Progenitor cell of endocrine pancreas (in vitro differentiated cells): ENCODE measurements at regions not wholly inside any gene's neighbourhood (a gene's known extent, or its start where the extent isn't known, plus 50 kb on each side); places are given as distances from the start of the nearest gene placed in this dataset.

Experiments used
- DNase-seq: peaks from one replicate; pipeline ENCODE4 v3.0.0; 2021; ENCODE audit warnings: low spot score; ENCODE audit not compliant: unreplicated experiment
- H3K27ac Mint-ChIP-seq: 2 replicates; pipeline ENCODE4 v1.8.0; 2021; ENCODE audit warnings: mild to moderate bottlenecking, moderate library complexity, mixed read lengths
- H3K27me3 Mint-ChIP-seq: 2 replicates; pipeline ENCODE4 v1.8.0; 2021; ENCODE audit warnings: mixed read lengths
- H3K36me3 Mint-ChIP-seq: 2 replicates; pipeline ENCODE4 v1.8.0; 2022; ENCODE audit warnings: mixed read lengths; ENCODE audit not compliant: insufficient read depth
- H3K4me1 Mint-ChIP-seq: 2 replicates; pipeline ENCODE4 v1.8.0; 2021; ENCODE audit warnings: low read depth, mixed read lengths
- H3K4me3 Mint-ChIP-seq: 2 replicates; pipeline ENCODE4 v1.8.0; 2021; ENCODE audit warnings: low read depth, mild to moderate bottlenecking, moderate library complexity, mixed read lengths
- H3K9me3 Mint-ChIP-seq: 2 replicates; pipeline ENCODE4 v1.8.0; 2021; ENCODE audit warnings: low read depth, mixed read lengths
- CTCF ChIP-seq: fragments of 200-600 bp; sonication (generic); IDR thresholded peaks from one replicate; pipeline ENCODE4 v1.5.0; 2021; ENCODE audit warnings: antibody characterized with exemption, mild to moderate bottlenecking; ENCODE audit not compliant: unreplicated experiment

DNA sequence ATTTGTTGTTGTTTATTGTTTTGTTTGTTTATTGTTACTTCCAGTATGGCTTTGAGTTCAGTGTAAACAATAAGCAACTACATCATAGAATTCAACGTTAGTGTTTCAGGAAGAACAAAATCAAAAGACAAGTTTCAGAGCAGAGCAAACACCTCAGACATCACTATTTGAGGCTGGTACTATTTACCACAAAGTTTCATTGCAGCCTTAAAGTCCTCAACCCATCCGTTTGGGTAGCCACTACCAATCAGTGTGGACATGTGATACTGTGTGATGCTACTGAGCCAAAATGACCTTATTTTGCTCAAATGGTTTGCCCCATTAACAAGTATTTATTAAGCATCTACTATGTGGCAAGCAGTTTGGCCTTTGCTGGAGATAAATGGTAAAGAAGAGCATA, 458.5 kb upstream of the PTGER4 start:
- Mint-ChIP-seq H3K9me3 (peaks cover 9% of the 10 kb centered on the region), H3K36me3 (no peaks in the 10 kb centered on the region), H3K4me1 (no peaks in the 10 kb centered on the region), H3K4me3 (no peak overlapping the region), H3K27me3 (no peaks in the 10 kb centered on the region), H3K27ac (no peak overlapping the region)
- TF ChIP-seq CTCF = no peak
- DNase-seq = no peak

DNA sequence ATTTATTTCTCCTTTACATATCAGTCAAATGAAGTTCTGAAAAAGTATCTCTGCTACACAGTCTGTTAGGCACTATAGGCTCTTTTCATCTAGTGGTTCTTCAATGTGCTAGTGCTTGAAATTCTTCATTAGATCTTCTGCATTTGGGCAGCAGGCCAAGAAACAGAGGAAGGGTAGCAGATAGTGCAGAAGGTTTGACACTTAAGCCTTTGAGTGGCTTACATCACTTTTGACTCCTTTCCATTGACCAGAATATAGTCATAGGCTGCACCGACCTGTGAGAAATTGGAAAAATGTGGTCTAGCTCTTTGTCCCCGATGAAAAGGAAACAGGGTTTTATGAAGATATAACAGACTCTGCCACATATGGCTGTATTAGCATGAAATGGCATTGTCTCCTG, 459.5 kb upstream of the PTGER4 start:
- Mint-ChIP-seq H3K9me3 (peaks cover 9% of the 10 kb centered on the region), H3K4me3 (no peak overlapping the region), H3K27me3 (no peaks in the 10 kb centered on the region), H3K36me3 (no peaks in the 10 kb centered on the region), H3K4me1 (no peaks in the 10 kb centered on the region), H3K27ac (no peak overlapping the region)
- TF ChIP-seq CTCF = no peak
- DNase-seq = no peak

DNA sequence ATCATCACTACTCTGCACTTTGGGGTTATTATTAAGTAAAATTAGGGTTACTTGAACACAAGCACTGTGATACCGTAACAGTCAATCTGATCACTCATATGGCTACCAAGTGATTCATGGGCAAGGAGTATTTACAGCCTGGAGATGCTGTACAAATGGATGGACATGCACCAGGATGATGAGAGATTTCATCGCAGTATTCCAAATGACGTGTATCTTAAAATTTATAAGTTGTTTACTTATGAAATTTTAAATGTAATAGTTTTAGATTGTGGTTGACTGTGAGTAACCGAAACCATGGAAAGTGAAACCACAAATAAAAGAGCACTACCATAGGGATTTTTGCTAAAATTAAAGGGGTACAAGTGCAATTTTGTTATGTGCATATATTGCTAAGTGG, 462.2 kb upstream of the PTGER4 start:
- Mint-ChIP-seq H3K27ac (no peak overlapping the region), H3K4me3 (no peak overlapping the region), H3K36me3 (no peaks in the 10 kb centered on the region), H3K27me3 (no peaks in the 10 kb centered on the region), H3K4me1 (peaks cover 7% of the 10 kb centered on the region), H3K9me3 (peaks cover 9% of the 10 kb centered on the region)
- DNase-seq = no peak
- no peak for TF ChIP-seq CTCF

DNA sequence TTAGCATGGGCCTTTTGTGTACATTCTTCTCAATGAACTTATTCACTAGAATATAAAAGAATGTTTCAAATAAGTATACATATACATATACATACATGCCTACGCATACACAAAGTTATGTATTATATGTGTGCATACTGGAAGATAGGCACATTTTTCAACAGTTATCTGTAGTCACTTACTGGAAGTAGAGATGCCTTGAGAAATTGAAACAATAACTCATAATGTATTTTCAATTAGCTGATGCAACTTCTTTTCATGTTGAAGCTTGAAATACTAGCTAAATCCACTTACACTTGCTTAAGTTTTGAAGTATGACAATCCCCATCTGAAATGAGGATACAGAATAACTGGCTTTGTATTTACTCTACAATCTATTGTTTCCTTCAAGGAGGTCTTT, 469.0 kb upstream of the PTGER4 start:
- Mint-ChIP-seq H3K27ac (no peak overlapping the region), H3K27me3 (no peaks in the 10 kb centered on the region), H3K4me3 (no peak overlapping the region), H3K36me3 (no peaks in the 10 kb centered on the region), H3K4me1 (peaks cover 7% of the 10 kb centered on the region), H3K9me3 (no peaks in the 10 kb centered on the region)
- no peak for DNase-seq
- no peak for TF ChIP-seq CTCF

DNA sequence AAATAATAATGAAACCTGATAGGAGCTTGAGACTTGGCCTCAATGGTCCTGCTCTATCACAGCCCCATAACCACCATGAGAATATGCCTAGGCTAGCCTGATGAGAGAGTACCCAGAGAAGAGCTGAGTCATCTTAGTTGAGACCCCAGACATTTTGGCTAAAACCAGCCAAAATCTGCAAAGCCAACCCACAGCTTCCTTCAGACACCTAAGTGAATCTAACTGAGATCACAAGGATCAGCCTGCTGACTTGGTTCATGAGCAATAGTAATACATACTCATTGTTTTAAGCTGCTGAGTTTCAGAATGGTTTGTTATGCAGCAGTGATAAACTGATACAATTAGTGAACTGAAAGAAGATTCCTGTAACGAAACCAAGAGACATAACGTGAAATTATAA, 473.7 kb upstream of the PTGER4 start:
- H3K4me3 Mint-ChIP-seq = no peak overlapping the region
- no peak for DNase-seq

More for the DNA sequence above, 473.7 kb upstream of the PTGER4 start:
- no peak for TF ChIP-seq CTCF
- Mint-ChIP-seq H3K27ac (no peak overlapping the region), H3K36me3 (no peaks in the 10 kb centered on the region), H3K9me3 (no peaks in the 10 kb centered on the region), H3K27me3 (no peaks in the 10 kb centered on the region), H3K4me1 (peaks cover 2% of the 10 kb centered on the region)
